ENCODE measurements at regions not wholly inside any gene's neighbourhood (a gene's known extent, or its start where the extent isn't known, plus 50 kb on each side); places are given as distances from the start of the nearest gene placed in this dataset.

DNA sequence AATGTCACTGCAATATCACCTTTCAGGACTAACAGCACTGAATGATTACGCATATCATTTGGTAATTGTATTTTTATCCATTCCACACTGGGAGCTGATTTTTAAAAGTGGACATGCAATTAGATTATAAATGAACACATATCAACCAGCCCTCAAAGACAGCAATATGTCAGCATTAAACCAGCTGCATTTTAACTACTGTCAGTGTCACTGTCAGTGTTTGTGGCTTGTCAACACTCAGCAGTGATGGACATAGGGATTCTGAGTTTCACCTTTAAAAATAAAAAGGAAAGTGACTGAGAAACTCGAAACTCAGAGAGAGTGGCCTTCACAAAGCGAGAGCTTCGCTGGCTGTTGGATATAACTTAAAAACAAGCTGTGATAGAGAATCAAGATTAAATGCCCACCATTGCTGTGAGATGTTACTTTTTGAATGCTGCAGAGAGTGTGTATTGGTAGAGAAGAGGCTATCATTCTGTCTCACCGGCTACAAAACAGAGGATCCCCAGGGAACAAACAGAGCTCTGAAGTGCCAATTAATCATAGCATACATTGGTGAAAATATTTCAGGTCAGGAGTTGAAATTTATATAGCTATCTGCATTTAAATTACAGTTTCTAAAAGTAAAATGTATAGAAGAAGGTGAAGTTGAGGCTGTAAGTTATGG is 635.8 kb downstream of the SQOR start:
- CTCF ChIA-PET: no interaction called here
- Mint-ChIP-seq H3K4me1 (no peaks in the 10 kb centered on the region), H3K36me3 (no peaks in the 10 kb centered on the region), H3K9me3 (peaks cover 0 to 5% (median 0%) of the 10 kb centered on the region in 11 donors), H3K4me3 (no peak overlapping the region), H3K27me3 (peaks cover 0 to 9% (median 0%) of the 10 kb centered on the region in 5 donors), H3K27ac (no peak overlapping the region)
- no peaks in the 10 kb centered on the region for H3K9me3 ChIP-seq (ENCODE audit: control insufficient read depth in 2 of 3, low read length in 3 of 3)
- no peaks in the 10 kb centered on the region for H3K36me3 ChIP-seq (ENCODE audit: control insufficient read depth in 2 of 3, insufficient read depth in 3 of 3, low read length in 3 of 3)
- DNase-seq: no peak
- no peak overlapping the region for H3K4me3 ChIP-seq (ENCODE audit: low read length)
- H3K4me1 ChIP-seq (ENCODE audit: control insufficient read depth in 2 of 2, insufficient read depth in 2 of 2, low read length in 2 of 2): no peaks in the 10 kb centered on the region
- H3K27ac ChIP-seq (ENCODE audit: low read depth, low read length): no peak overlapping the region
- POLR2A ChIA-PET: no interaction called here
- intact Hi-C loops (cut with micrococcal nuclease): no loop called here
- no peak for ATAC-seq
- H3K27me3 ChIP-seq (ENCODE audit: control insufficient read depth in 2 of 2, insufficient read depth in 2 of 2, low read length in 2 of 2): no peaks in the 10 kb centered on the region

DNA sequence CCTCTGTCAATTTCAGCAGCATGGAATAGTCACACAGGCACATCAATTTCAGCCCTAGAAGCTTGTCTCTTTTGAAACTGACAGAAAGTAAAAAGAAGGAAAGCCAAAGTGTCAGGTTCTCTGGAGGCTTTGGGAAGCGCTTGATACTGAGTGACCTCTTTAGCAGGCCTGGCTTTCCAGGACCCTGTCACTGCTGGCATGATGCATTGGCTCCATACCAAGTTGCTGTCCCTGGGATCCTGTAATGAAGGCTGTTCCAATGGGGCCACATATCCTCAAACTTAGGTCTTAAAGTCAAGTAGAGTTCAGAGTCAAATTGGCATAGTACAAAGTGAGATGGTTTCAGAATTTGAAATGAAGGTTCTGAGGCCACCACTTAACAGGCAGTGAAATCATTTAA is 640.9 kb downstream of the SQOR start:
- Histone ChIP-seq H3K9me3 (ENCODE audit: control insufficient read depth in 2 of 3, low read length in 3 of 3) (no peaks in the 10 kb centered on the region), H3K27ac (ENCODE audit: low read depth, low read length) (no peak overlapping the region), H3K27me3 (ENCODE audit: control insufficient read depth in 2 of 2, insufficient read depth in 2 of 2, low read length in 2 of 2) (no peaks in the 10 kb centered on the region), H3K4me3 (ENCODE audit: low read length) (no peak overlapping the region), H3K4me1 (ENCODE audit: control insufficient read depth in 2 of 2, insufficient read depth in 2 of 2, low read length in 2 of 2) (no peaks in the 10 kb centered on the region), H3K36me3 (ENCODE audit: control insufficient read depth in 2 of 3, insufficient read depth in 3 of 3, low read length in 3 of 3) (no peaks in the 10 kb centered on the region)
- ChIA-PET CTCF (no interaction called here), POLR2A (no interaction called here)
- peaks cover 0 to 15% (median 0%) of the 10 kb centered on the region in 5 donors for H3K27me3 Mint-ChIP-seq
- H3K4me1 Mint-ChIP-seq: no peaks in the 10 kb centered on the region
- no peak overlapping the region for H3K4me3 Mint-ChIP-seq
- peaks cover 0 to 9% (median 0%) of the 10 kb centered on the region in 11 donors for H3K9me3 Mint-ChIP-seq
- intact Hi-C loops (cut with micrococcal nuclease): no loop called here
- ATAC-seq (no peak), DNase-seq (no peak)
- H3K27ac Mint-ChIP-seq: no peak overlapping the region
- H3K36me3 Mint-ChIP-seq: no peaks in the 10 kb centered on the region

- Mint-ChIP-seq H3K27me3 (peaks cover 0 to 10% (median 0%) of the 10 kb centered on the region in 5 donors), H3K27ac (no peak overlapping the region), H3K36me3 (no peaks in the 10 kb centered on the region), H3K4me1 (no peaks in the 10 kb centered on the region), H3K9me3 (peaks cover 0 to 9% (median 0%) of the 10 kb centered on the region in 11 donors), H3K4me3 (no peak overlapping the region)
- intact Hi-C loops (cut with micrococcal nuclease): no loop called here
- Histone ChIP-seq H3K27ac (ENCODE audit: low read depth, low read length) (no peak overlapping the region), H3K36me3 (ENCODE audit: control insufficient read depth in 2 of 3, insufficient read depth in 3 of 3, low read length in 3 of 3) (no peaks in the 10 kb centered on the region), H3K4me3 (ENCODE audit: low read length) (no peak overlapping the region), H3K4me1 (ENCODE audit: control insufficient read depth in 2 of 2, insufficient read depth in 2 of 2, low read length in 2 of 2) (no peaks in the 10 kb centered on the region), H3K27me3 (ENCODE audit: control insufficient read depth in 2 of 2, insufficient read depth in 2 of 2, low read length in 2 of 2) (no peaks in the 10 kb centered on the region), H3K9me3 (ENCODE audit: control insufficient read depth in 2 of 3, low read length in 3 of 3) (no peaks in the 10 kb centered on the region)
- CTCF ChIA-PET: no interaction called here
- DNase-seq: no peak
- POLR2A ChIA-PET: no interaction called here
- no peak for ATAC-seq
These were observed 642.6 kb downstream of the SQOR start for GRCh38 chr15:46277451-46277850.

- Mint-ChIP-seq H3K27ac (no peak overlapping the region), H3K4me1 (no peaks in the 10 kb centered on the region), H3K27me3 (peaks cover 0 to 5% (median 0%) of the 10 kb centered on the region in 5 donors), H3K36me3 (no peaks in the 10 kb centered on the region), H3K9me3 (peaks cover 0 to 9% (median 0%) of the 10 kb centered on the region in 11 donors), H3K4me3 (no peak overlapping the region)
- ChIA-PET POLR2A (no interaction called here), CTCF (no interaction called here)
- ATAC-seq: no peak
- no peaks in the 10 kb centered on the region for H3K9me3 ChIP-seq (ENCODE audit: control insufficient read depth in 2 of 3, low read length in 3 of 3)
- intact Hi-C loops (cut with micrococcal nuclease): no loop called here
- H3K36me3 ChIP-seq (ENCODE audit: control insufficient read depth in 2 of 3, insufficient read depth in 3 of 3, low read length in 3 of 3): no peaks in the 10 kb centered on the region
- DNase-seq: no peak
- no peaks in the 10 kb centered on the region for H3K4me1 ChIP-seq (ENCODE audit: control insufficient read depth in 2 of 2, insufficient read depth in 2 of 2, low read length in 2 of 2)
- no peaks in the 10 kb centered on the region for H3K27me3 ChIP-seq (ENCODE audit: control insufficient read depth in 2 of 2, insufficient read depth in 2 of 2, low read length in 2 of 2)
- no peak overlapping the region for H3K4me3 ChIP-seq (ENCODE audit: low read length)
- H3K27ac ChIP-seq (ENCODE audit: low read depth, low read length): no peak overlapping the region
These were observed 643.2 kb downstream of the SQOR start for GRCh38 chr15:46278062-46278461.

DNA sequence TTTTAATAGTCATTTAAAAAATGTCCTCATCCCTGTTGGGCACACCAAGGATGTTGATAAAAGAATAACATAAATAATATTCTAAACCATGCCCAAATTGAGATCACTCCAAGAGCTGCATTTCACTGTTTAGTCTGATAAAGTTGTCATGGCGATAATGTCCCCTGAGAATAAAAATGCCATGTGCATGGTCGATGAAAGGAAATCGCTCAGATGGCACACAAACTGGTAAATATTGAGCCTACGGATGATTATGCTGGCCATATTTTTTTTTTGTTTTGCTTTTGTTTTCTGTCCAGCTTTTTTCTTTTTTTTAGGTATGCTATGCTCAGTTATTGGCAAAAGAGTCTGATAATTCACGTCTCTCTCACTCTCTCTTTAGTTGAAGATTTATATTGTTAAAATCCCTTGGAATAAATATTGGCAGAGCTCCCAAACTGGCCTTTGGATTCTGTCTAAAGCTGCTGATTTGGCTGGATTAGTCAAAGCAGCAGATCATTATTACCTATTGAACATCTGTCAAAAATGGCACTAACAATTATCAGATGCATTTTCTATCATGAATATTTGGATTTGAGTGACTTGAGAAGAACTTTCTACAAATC is 643.8 kb downstream of the SQOR start:
- H3K4me1 Mint-ChIP-seq: no peaks in the 10 kb centered on the region
- H3K36me3 Mint-ChIP-seq: no peaks in the 10 kb centered on the region
- ATAC-seq (no peak), DNase-seq (no peak)
- H3K27ac Mint-ChIP-seq: no peak overlapping the region
- ChIA-PET CTCF (no interaction called here), POLR2A (no interaction called here)
- Histone ChIP-seq H3K4me1 (ENCODE audit: control insufficient read depth in 2 of 2, insufficient read depth in 2 of 2, low read length in 2 of 2) (no peaks in the 10 kb centered on the region), H3K36me3 (ENCODE audit: control insufficient read depth in 2 of 3, insufficient read depth in 3 of 3, low read length in 3 of 3) (no peaks in the 10 kb centered on the region), H3K4me3 (ENCODE audit: low read length) (no peak overlapping the region), H3K27ac (ENCODE audit: low read depth, low read length) (no peak overlapping the region), H3K27me3 (ENCODE audit: control insufficient read depth in 2 of 2, insufficient read depth in 2 of 2, low read length in 2 of 2) (no peaks in the 10 kb centered on the region), H3K9me3 (ENCODE audit: control insufficient read depth in 2 of 3, low read length in 3 of 3) (no peaks in the 10 kb centered on the region)
- peaks cover 0 to 9% (median 0%) of the 10 kb centered on the region in 11 donors for H3K9me3 Mint-ChIP-seq
- intact Hi-C loops (cut with micrococcal nuclease): no loop called here
- peaks cover 0 to 5% (median 0%) of the 10 kb centered on the region in 5 donors for H3K27me3 Mint-ChIP-seq
- H3K4me3 Mint-ChIP-seq: no peak overlapping the region

DNA sequence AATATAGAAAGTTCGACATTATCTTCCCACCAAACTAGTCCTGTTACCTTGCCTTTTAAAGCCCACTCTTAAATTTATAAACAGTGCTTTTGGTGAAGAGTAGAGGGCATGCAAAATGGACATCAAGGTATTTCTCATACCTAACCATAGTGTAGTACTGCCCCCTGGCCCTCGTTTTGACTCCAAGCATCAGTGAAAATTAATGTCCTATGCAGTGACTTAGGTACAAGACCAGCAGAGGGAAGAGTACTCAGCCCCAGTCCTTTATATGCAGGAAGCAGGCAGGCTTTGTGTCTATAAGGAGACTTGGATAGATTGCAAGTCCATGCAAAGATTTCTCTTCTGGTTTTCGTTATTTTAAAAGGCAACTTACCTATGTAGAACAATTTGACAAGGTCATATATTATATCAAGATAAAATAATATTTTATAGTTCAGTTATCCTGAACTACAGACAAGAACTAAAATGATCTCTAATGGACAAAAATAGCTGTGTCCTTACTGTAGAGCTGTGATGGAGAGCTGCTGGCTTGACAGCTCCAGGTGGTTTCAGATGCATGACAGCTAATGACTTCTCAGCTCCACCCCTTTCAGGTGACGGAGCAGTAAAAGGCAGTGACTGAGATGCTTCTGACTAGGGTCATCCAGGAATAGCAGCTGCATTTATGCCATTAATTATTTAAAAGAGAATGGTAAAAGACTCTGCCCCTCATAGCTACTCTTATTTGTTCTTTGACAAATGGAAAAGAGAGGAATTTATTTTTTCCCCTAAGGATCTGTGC is 646.1 kb downstream of the SQOR start:
- ATAC-seq: no peak
- no peaks in the 10 kb centered on the region for H3K4me1 Mint-ChIP-seq

More for the DNA sequence above, 646.1 kb downstream of the SQOR start:
- intact Hi-C loops (cut with micrococcal nuclease): no loop called here
- ChIA-PET POLR2A (no interaction called here), CTCF (no interaction called here)
- Mint-ChIP-seq H3K4me3 (no peak overlapping the region), H3K9me3 (peaks cover 0 to 14% (median 1%) of the 10 kb centered on the region in 11 donors), H3K27ac (no peak overlapping the region), H3K27me3 (peaks cover 0 to 5% (median 0%) of the 10 kb centered on the region in 5 donors), H3K36me3 (no peaks in the 10 kb centered on the region)
- Histone ChIP-seq H3K4me1 (ENCODE audit: control insufficient read depth in 2 of 2, insufficient read depth in 2 of 2, low read length in 2 of 2) (no peaks in the 10 kb centered on the region), H3K36me3 (ENCODE audit: control insufficient read depth in 2 of 3, insufficient read depth in 3 of 3, low read length in 3 of 3) (no peaks in the 10 kb centered on the region), H3K27ac (ENCODE audit: low read depth, low read length) (no peak overlapping the region), H3K9me3 (ENCODE audit: control insufficient read depth in 2 of 3, low read length in 3 of 3) (no peaks in the 10 kb centered on the region), H3K4me3 (ENCODE audit: low read length) (no peak overlapping the region), H3K27me3 (ENCODE audit: control insufficient read depth in 2 of 2, insufficient read depth in 2 of 2, low read length in 2 of 2) (no peaks in the 10 kb centered on the region)
- DNase-seq: no peak

All from naive thymus-derived CD4-positive, alpha-beta T cell (primary cell).